Osteoblast (primary cell): ENCODE measurements at regions not wholly inside any gene's neighbourhood (a gene's known extent, or its start where the extent isn't known, plus 50 kb on each side); places are given as distances from the start of the nearest gene placed in this dataset.

Experiments used
- DNase-seq: peaks from one replicate; pipeline ENCODE4 v3.0.0; 2011; ENCODE audit warnings: low spot score, mixed read lengths; ENCODE audit not compliant: insufficient read length; ENCODE audit errors: missing footprints
- H2AFZ ChIP-seq: 2 replicates; pipeline ENCODE4 v1.6.0; 2011; ENCODE audit warnings: mild to moderate bottlenecking, low read length
- H3K27ac ChIP-seq: 2 replicates; pipeline ENCODE4 v1.5.1; 2011; ENCODE audit warnings: mild to moderate bottlenecking, low read depth, low read length, moderate library complexity
- H3K27me3 ChIP-seq: 2 replicates; pipeline ENCODE4 v1.6.0; 2012; ENCODE audit warnings: mild to moderate bottlenecking, control low read depth, inconsistent platforms, low read length, moderate library complexity; ENCODE audit not compliant: insufficient read depth
- H3K36me3 ChIP-seq: 2 replicates; pipeline ENCODE4 v1.5.1; 2011; ENCODE audit warnings: mild to moderate bottlenecking, low read length, control low read depth, moderate library complexity; ENCODE audit not compliant: insufficient read depth
- H3K4me1 ChIP-seq: 2 replicates; pipeline ENCODE4 v1.5.1; 2011; ENCODE audit warnings: mild to moderate bottlenecking, low read length, control low read depth, moderate library complexity; ENCODE audit not compliant: insufficient read depth
- H3K4me2 ChIP-seq: 2 replicates; pipeline ENCODE4 v1.6.0; 2011; ENCODE audit warnings: mild to moderate bottlenecking, low read length; ENCODE audit not compliant: insufficient read depth
- H3K4me3 ChIP-seq: fragments of 200-600 bp; sonication (generic); 3 replicates; pipeline ENCODE4 v1.5.1; 2012; ENCODE audit warnings: mild to moderate bottlenecking, low read length, inconsistent platforms; ENCODE audit not compliant: insufficient read depth
- H3K79me2 ChIP-seq: 2 replicates; pipeline ENCODE4 v1.6.0; 2012; ENCODE audit warnings: mild to moderate bottlenecking, low read length, control low read depth, inconsistent platforms; ENCODE audit not compliant: insufficient read depth
- H3K9me3 ChIP-seq: 2 replicates; pipeline ENCODE4 v1.5.1; 2011; ENCODE audit warnings: low read depth, low read length, control low read depth
- H4K20me1 ChIP-seq: 2 replicates; pipeline ENCODE4 v1.6.0; 2012; ENCODE audit warnings: mild to moderate bottlenecking, low read length, control low read depth; ENCODE audit not compliant: insufficient read depth
- CTCF ChIP-seq: IDR thresholded peaks from 2 replicates; pipeline ENCODE4 v1.5.1; 2011; ENCODE audit warnings: mild to moderate bottlenecking, low read depth, low read length, moderate library complexity; ENCODE audit errors: extremely low read depth

GRCh38 chr1:91616712-91617111 lies 116.1 kb downstream of the CDC7 start:
- Histone ChIP-seq H3K27me3 (peaks cover 10% of the 10 kb centered on the region), H3K4me2 (no peak overlapping the region), H4K20me1 (no peaks in the 10 kb centered on the region), H3K36me3 (no peaks in the 10 kb centered on the region), H2AFZ (no peak overlapping the region), H3K27ac (no peak overlapping the region), H3K79me2 (no peaks in the 10 kb centered on the region), H3K4me3 (no peak overlapping the region), H3K9me3 (no peaks in the 10 kb centered on the region), H3K4me1 (peaks cover 6% of the 10 kb centered on the region)
- DNase-seq, result no peak
- TF ChIP-seq CTCF, result no peak

GRCh38 chr1:91617285-91617765 lies 116.7 kb downstream of the CDC7 start:
- no peak for DNase-seq
- H3K27ac ChIP-seq, result no peak overlapping the region
- no peaks in the 10 kb centered on the region for H3K79me2 ChIP-seq
- no peaks in the 10 kb centered on the region for H4K20me1 ChIP-seq
- H3K4me2 ChIP-seq, result no peak overlapping the region
- H3K4me3 ChIP-seq, result no peak overlapping the region
- H3K36me3 ChIP-seq, result no peaks in the 10 kb centered on the region
- peaks cover 10% of the 10 kb centered on the region for H3K27me3 ChIP-seq
- no peaks in the 10 kb centered on the region for H3K9me3 ChIP-seq
- H3K4me1 ChIP-seq, result peaks cover 6% of the 10 kb centered on the region
- H2AFZ ChIP-seq, result no peak overlapping the region
- no peak for TF ChIP-seq CTCF

- Histone ChIP-seq H3K4me1 (peaks cover 6% of the 10 kb centered on the region), H3K27ac (no peak overlapping the region), H3K27me3 (peaks cover 10% of the 10 kb centered on the region), H4K20me1 (no peaks in the 10 kb centered on the region), H3K4me2 (no peak overlapping the region), H3K79me2 (no peaks in the 10 kb centered on the region), H3K9me3 (no peaks in the 10 kb centered on the region), H3K36me3 (no peaks in the 10 kb centered on the region), H3K4me3 (no peak overlapping the region), H2AFZ (no peak overlapping the region)
- DNase-seq, result no peak
- TF ChIP-seq CTCF, result no peak
Measured at GRCh38 chr1:91619881-91620280, 119.2 kb downstream of the CDC7 start.

- no peak for TF ChIP-seq CTCF
- no peak overlapping the region for H2AFZ ChIP-seq
- no peak overlapping the region for H3K4me2 ChIP-seq
- H3K79me2 ChIP-seq, result no peaks in the 10 kb centered on the region
- DNase-seq, result no peak
- H4K20me1 ChIP-seq, result no peaks in the 10 kb centered on the region
- H3K9me3 ChIP-seq, result no peaks in the 10 kb centered on the region
- H3K4me1 ChIP-seq, result peaks cover 6% of the 10 kb centered on the region
- H3K27ac ChIP-seq, result no peak overlapping the region
- H3K36me3 ChIP-seq, result no peaks in the 10 kb centered on the region
- no peak overlapping the region for H3K4me3 ChIP-seq
- H3K27me3 ChIP-seq, result peaks cover 10% of the 10 kb centered on the region
Measured at GRCh38 chr1:91621360-91621759, 120.7 kb downstream of the CDC7 start.
